NCI-H524 treated with DMSO at 0.1 percent for 48 hours (cell line): ENCODE measurements at regions not wholly inside any gene's neighbourhood (a gene's known extent, or its start where the extent isn't known, plus 50 kb on each side); places are given as distances from the start of the nearest gene placed in this dataset.
"Not testable (repeated sequence)": the region's sequence is repeated elsewhere in the genome, so short reads cannot be mapped to it uniquely, and the experiment has no call there.

Source experiments
- DNase-seq: peaks from one replicate; lab custom pipeline; 2025; lab: John Stamatoyannopoulos, UW

DNA sequence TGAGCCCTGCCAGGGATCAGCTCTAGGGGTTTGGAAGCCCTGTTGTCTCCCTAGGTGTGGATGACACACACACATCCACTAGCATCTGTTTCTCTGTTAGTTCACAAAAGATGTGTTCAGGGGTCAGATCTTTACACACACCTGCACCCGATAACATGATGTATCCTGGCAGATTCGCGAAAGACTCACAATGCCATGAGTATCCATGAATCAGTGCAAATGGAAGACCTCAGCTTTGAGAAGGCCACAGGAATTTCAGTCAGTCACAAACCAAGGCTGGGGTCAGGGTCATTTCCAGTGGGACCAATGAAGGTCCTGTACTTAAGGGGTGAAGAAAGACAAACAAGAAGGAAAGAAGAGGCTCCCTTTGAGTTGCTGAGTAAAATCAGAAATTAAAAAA is 898.2 kb downstream of the UQCRFS1 start:
- no peak for DNase-seq

DNA sequence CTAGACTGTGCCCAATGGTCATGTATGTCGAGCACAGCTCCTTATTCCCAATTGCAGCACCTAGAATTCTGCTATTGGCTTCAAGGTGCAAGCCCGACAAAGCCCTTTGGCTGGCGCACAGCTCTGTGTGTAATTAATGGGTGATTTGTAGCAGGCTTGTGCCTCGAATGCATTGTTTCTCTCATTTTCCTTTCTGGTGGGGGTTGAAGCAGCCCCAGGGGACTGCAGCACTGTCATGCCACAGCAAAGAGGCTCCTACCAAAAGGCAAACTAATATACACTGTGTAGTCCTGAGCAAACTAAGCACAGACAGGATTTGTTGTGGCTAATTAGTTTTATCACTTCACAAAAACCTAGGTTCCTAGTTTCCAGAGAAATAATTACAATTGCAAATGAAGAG is 898.7 kb downstream of the UQCRFS1 start:
- DNase-seq: no peak

DNA sequence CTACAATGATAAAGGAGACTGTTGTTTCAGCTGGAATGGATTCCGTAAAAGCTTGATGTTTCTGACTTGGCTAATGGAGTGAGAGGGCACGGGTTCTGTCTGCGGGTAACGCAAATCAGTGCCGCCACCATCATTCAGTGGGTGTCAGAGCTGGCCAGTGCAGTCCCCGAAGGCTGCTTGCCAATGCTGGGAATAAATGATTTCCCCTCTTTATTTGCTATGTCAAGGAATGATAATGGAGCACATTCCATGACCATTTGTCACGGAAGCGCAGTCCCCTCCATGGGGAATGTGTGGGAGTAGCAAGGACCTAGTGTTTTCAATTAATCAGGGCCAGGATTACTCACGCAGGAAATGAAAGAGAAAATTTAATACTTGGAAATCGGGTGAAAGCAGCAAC is 899.3 kb downstream of the UQCRFS1 start:
- DNase-seq: no peak

- DNase-seq: no peak
Measured at GRCh38 chr19:28312269-28312668, 900.7 kb downstream of the UQCRFS1 start.

- not testable (repeated sequence) for DNase-seq
Measured at GRCh38 chr19:28310829-28311228, 902.1 kb downstream of the UQCRFS1 start.

DNA sequence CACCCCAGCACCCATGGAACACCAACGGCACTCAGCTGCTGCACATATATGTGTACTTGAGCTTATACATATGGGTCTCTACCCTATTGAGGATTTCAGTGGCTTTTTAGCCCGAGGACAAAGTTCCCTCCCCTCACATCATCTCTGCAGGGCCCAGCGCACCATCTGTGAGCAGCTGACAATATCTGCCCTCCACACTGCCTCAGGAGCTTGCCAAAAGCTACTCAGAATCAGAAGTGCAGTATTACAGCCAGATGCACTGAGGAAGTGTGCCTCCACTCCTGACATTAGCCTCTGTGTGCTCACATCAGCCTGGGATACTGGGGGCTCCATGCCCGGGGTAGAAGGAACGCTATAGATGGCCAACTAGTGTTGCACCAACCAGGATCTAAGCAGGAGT is 903.9 kb downstream of the UQCRFS1 start:
- no peak for DNase-seq

DNA sequence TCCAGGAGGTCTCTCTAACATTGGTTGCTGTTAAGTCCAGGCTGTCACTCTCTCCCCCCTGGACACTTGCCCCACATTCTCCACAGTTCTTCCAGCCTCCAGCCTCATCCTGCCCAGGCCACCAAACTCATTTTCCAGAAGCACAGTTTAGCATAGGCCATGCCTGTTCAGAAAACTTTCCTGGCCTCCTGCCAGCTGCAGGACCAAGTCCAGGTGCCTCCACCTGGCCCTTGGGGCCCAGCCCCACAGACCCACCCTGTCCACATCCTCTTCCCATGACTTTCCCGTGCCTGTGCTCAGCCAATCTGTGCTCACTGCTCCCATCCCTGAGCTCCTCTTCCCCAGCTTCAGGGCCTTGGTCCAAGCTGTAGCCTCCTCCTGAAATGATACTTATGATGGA is 905.0 kb downstream of the UQCRFS1 start:
- no peak for DNase-seq

DNA sequence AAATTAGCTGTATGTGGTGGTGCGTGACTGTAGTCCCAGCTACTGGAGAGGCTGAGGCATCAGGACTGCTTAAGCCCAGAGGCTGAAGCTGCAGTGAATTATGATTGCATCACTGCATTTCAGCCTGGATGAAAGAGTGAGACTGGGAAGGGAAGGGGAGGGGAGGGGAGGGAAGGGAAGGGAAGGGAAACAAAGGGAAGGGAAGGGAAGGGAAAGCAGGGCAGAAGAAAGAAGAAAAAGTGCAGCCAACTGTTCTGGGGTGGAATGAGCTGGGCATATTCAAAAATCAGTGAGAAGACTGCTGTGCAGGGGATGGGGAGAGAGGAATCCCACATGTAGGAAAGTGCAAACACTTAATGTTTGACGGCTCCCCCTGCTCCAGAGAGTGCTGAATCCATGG is 905.5 kb downstream of the UQCRFS1 start:
- DNase-seq: no peak

DNA sequence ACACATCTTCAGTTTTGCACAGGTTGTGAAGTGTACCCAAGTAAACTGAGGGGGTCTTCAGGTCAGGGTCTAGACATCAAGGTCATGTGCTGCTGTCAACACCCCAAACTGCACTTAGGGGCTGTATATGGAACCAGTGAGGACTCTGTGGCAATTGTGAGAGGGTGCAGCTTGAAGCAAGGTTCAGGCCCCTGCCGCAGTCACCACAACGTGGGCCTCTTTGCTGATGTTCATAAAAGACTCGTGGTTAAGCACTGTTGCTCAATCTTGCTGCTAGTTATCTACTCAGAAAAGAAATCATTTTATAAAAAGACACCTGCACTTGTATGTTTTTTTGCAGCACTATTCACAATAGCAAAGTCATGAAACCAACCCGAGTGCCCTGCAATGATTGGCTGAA is 907.4 kb downstream of the UQCRFS1 start:
- DNase-seq: no peak

DNA sequence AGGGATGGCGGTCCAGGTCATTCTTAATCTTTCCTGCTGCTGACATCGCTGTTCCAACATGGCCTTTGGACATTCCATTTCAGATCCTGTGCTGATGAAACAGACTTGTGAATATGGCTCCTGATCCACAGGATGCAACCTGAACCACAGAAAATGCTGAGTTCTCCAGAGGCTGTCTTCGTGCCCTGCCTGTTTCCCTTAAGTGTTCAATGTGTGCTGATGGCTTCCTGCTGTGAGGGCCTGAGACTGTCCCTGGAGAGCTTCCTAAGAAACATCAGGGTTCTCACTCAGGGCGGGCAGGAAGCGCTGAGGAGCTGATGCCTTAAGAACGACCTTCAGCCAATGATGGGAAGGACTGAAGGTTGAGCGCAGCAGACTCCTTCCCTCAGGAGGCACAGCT is 909.4 kb downstream of the UQCRFS1 start:
- no peak for DNase-seq

GRCh38 chr19:28301961-28302360 is 911.0 kb downstream of the UQCRFS1 start:
- no peak for DNase-seq

- no peak for DNase-seq
Measured at GRCh38 chr19:28301463-28301862, 911.5 kb downstream of the UQCRFS1 start.

DNA sequence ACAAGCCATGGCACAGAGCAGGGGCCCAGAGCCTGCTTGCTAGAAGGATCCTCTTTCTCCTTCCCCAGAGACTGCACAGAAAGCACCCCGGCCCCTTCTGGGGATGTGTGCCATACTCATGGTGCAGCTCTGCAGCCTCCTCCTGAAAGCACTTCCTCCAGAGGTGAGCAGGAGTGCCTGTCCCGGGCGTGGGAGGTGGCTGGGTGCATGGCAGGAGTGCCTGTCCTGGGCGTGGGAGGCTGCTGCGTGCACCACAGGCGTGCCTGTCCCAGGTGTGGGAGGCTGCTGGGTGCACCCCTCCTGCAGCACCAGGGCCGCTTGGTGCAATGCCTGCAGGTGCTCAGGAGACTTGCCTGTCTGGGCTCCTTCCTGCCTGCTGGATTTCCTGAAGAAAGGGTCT is 913.3 kb downstream of the UQCRFS1 start:
- no peak for DNase-seq

DNA sequence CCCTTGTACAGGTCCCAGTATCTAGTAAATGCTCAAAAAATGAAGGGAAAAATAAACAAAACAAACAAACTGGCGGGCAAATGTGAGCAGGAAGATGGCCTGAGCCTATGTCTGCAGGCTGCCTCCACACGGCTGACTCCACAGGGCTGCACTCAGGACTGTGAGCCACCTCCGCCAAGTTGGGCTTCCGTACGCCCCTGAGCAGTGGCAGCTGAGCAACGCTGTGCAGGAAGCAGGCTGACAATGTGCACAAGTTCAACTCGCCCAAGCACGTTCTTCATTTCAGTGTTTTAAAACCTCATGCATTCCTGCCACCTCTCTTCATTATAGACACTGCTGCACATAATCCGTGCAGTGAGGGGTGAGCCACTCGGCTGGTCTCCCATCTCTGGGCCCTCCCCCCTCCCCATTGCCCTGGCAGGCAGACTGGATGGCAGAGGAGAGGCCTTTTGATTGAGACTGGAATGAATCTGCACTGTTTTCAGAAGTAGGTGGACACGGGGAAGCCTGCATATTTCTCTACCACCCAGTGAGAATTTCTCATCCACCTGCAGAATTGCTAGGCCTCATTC is 915.3 kb downstream of the UQCRFS1 start:
- DNase-seq: no peak

GRCh38 chr19:28297036-28297435 is 915.9 kb downstream of the UQCRFS1 start:
- DNase-seq: no peak

GRCh38 chr19:28296506-28296905 is 916.4 kb downstream of the UQCRFS1 start:
- no peak for DNase-seq

DNA sequence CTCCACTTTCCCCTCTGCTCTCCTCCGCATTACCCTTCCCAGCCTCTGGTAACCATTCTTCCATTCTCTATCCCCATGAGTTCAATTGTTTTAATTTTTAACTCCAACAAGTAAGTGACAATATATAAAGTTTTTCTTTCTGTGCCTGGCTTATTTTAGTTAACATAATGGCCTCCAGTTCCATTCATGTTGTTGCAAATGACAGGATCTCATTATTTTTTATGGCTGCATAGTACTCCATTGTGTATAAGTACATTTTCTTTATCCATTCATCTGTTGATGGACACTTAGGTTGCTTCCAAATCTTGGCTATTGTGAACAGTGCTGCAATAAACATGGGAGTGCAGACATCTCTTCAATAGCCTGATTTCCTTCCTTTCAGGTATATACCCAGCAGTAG is 918.0 kb downstream of the UQCRFS1 start:
- DNase-seq: not testable (repeated sequence)

GRCh38 chr19:28294395-28294794 is 918.6 kb downstream of the UQCRFS1 start:
- DNase-seq: no peak

DNA sequence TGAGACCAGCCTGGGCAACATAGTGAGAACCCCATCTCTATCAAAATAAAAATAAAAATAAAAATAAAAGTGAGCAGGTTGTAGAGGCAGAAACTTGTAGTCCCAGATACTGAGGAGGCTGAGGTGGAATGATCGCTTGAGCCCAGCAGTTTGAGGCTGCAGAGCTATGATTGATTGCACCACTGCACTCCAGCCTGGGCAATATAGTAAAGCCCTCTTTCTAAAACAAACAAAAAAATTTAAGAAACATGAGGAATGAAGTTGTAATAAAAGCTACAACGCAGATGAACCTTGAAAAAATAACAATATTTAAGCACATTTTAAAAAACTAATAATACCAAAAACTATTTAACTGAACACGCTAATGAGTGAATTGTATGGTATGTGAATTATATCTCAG is 919.3 kb downstream of the UQCRFS1 start:
- no peak for DNase-seq

DNA sequence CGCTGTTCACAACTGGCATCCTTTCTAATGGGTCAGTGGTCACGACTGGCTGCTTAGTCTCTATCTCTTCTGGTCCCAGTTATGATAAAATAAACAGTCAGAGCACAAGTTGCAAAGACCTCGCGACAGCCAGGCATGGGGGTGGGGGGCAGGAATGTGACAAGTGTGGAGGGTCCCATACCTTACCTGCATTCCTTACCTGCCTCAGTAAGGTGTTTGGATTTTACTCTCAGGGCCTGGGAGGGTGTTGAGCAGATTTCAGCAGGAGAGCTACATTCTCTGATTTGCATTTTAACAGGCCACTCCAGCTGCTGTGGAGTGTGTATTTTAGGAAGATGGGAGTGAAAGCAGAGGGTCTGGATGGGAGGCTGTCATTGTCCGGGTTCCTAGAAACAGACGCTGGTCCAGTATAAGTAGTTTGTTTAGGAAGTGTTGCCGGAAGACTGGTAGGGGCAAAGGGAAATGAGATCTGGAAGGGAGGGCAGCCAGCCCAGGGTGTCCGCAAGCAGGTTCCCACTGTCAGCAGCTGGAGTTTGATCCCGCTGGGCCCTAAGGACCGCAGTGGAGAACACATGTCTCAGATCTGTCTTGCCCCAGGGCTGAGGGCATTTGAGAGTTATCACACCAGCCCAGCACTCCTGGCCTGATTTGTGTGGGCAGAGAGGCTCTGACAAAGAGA is 920.0 kb downstream of the UQCRFS1 start:
- DNase-seq: no peak

GRCh38 chr19:28291874-28292273 is 921.1 kb downstream of the UQCRFS1 start:
- DNase-seq: no peak

DNA sequence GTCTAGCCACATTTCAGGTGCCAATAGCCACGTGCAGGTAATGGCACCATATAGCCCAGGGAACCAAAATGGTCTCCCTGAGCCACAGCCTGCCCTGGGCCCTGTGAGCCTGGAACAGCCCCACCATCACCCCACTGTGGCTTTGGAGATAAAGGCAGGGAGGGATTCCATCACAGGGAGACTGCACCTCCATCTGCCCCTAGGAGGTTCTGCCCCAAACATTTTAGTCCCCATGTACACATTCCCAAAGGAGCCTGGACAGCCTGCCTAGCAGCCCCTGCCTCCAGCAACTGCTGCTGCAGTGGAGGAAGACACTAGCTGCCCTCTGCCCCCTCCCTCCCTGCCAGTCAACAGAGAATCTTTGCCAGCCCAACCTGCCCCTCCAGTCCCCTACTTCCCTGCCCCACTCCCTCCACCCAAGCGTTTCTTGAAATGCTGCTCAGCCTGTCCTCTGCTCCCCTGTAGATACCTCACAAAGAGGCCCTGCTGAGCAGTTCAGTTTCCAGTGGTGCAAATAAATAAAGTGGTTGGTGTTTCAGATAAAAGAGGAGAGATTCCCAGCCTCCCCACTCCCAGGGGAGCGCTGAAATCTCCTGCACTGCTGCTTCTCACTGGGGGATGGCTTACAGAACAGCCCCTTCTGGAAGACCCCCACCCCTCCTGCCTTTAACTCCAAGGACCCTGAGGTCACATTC is 921.8 kb downstream of the UQCRFS1 start:
- DNase-seq: no peak

GRCh38 chr19:28289295-28290063 is 923.5 kb downstream of the UQCRFS1 start:
- no peak for DNase-seq
